ENCODE measurements at regions not wholly inside any gene's neighbourhood (a gene's known extent, or its start where the extent isn't known, plus 50 kb on each side); places are given as distances from the start of the nearest gene placed in this dataset.

- H3K4me3 ChIP-seq (ENCODE audit: low read depth, low read length), result no peak overlapping the region
- TF ChIP-seq CTCF (IDR thresholded peaks at IDR 0.05; ENCODE audit: low read depth, low read length) (no peak), MYC (IDR thresholded peaks at IDR 0.05; ENCODE audit: low read depth, low read length) (no peak), MAX (IDR thresholded peaks at IDR 0.05; ENCODE audit: low read depth, low read length) (no peak), POLR2A (IDR thresholded peaks at IDR 0.05; ENCODE audit: extremely low read depth, insufficient read length) (no peak)
- no peak for DNase-seq (ENCODE audit: low read depth)
These were observed 223.9 kb upstream of the RXFP2 start for GRCh38 chr13:31515427-31515826.

DNA sequence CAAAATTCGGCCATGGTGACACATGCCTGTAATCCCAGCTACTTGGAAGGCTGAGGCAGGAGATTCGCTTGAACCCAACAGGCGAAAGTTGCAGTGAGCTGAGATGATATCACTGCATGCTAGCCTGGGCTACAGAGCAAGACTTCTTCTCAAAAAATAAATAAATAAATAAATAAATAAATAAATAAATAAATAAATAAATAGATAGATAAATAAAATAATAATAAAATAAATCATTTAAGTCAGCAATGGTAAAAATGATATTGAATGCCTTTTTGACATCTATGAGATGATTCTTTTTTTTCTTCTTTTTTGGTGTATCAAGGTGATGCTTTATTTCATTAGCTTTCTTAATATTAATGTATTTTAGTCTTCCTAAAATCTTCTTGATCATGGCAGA is 221.7 kb upstream of the RXFP2 start:
- no peak overlapping the region for H3K4me3 ChIP-seq (ENCODE audit: low read depth, low read length)
- DNase-seq (ENCODE audit: low read depth), result no peak
- TF ChIP-seq POLR2A (IDR thresholded peaks at IDR 0.05; ENCODE audit: extremely low read depth, insufficient read length) (no peak), CTCF (IDR thresholded peaks at IDR 0.05; ENCODE audit: low read depth, low read length) (no peak), MAX (IDR thresholded peaks at IDR 0.05; ENCODE audit: low read depth, low read length) (no peak)

DNA sequence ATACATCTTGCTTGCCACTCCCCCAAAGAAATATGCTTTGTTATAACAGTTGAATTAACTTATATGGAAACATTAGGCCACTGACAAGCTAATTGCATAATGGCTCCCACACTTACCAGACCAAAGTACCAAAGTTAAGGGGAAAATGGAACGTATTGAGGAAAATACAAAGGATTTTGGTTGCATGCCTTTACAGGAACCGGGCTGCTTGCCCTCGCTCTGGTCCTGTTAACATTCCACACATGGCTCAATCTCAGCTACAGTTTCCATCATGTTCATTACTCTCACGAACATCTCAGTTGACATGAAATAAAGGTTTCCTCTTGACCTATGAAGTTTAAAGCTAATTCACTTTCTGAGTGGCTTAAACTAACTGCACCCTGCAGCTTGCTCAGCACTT is 220.7 kb upstream of the RXFP2 start:
- TF ChIP-seq MYC (IDR thresholded peaks at IDR 0.05; ENCODE audit: low read depth, low read length) (no peak), CTCF (IDR thresholded peaks at IDR 0.05; ENCODE audit: low read depth, low read length) (no peak), POLR2A (IDR thresholded peaks at IDR 0.05; ENCODE audit: extremely low read depth, insufficient read length) (no peak), MAX (IDR thresholded peaks at IDR 0.05; ENCODE audit: low read depth, low read length) (no peak)
- no peak for DNase-seq (ENCODE audit: low read depth)
- H3K4me3 ChIP-seq (ENCODE audit: low read depth, low read length), result no peak overlapping the region

- H3K4me3 ChIP-seq (ENCODE audit: low read depth, low read length), result no peak overlapping the region
- no peak for TF ChIP-seq POLR2A (IDR thresholded peaks at IDR 0.05; ENCODE audit: extremely low read depth, insufficient read length)
- TF ChIP-seq CTCF (IDR thresholded peaks at IDR 0.05; ENCODE audit: low read depth, low read length), result no peak
- TF ChIP-seq MAX (IDR thresholded peaks at IDR 0.05; ENCODE audit: low read depth, low read length), result no peak
- TF ChIP-seq MYC (IDR thresholded peaks at IDR 0.05; ENCODE audit: low read depth, low read length), result no peak
- DNase-seq (ENCODE audit: low read depth), result no peak
These were observed 217.9 kb upstream of the RXFP2 start for GRCh38 chr13:31521435-31521834.

DNA sequence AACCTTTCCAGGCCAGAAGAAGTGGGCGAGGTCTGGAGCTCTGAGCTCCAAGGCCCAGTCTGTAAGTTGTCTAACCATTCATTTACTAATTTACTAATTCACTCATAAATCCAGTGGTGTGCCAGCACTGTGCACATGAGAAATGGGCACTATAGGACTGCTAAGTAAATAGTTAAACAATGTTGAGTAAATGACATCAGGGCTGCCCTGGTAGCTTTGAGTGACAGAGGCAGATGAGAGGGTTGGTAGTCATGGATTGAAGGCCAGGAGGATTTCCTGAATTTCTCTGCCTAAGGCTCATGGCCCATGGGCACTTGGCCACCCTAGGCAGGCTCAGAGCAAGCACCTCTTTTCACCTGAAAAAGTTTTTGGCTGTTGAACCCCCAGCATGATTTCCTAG is 216.9 kb upstream of the RXFP2 start:
- TF ChIP-seq MYC (IDR thresholded peaks at IDR 0.05; ENCODE audit: low read depth, low read length) (no peak), MAX (IDR thresholded peaks at IDR 0.05; ENCODE audit: low read depth, low read length) (no peak), CTCF (IDR thresholded peaks at IDR 0.05; ENCODE audit: low read depth, low read length) (no peak), POLR2A (IDR thresholded peaks at IDR 0.05; ENCODE audit: extremely low read depth, insufficient read length) (no peak)

GRCh38 chr13:31528176-31528575 is 211.2 kb upstream of the RXFP2 start:
- no peak for TF ChIP-seq CTCF (IDR thresholded peaks at IDR 0.05; ENCODE audit: low read depth, low read length)
- TF ChIP-seq POLR2A (IDR thresholded peaks at IDR 0.05; ENCODE audit: extremely low read depth, insufficient read length), result no peak
- TF ChIP-seq MYC (IDR thresholded peaks at IDR 0.05; ENCODE audit: low read depth, low read length), result no peak
- H3K4me3 ChIP-seq (ENCODE audit: low read depth, low read length), result no peak overlapping the region
- no peak for DNase-seq (ENCODE audit: low read depth)

More for the DNA sequence above, 216.9 kb upstream of the RXFP2 start:
- no peak overlapping the region for H3K4me3 ChIP-seq (ENCODE audit: low read depth, low read length)
- DNase-seq (ENCODE audit: low read depth), result no peak

Measured in NB4 (cell line).